GM20431 (cell line): ENCODE measurements at regions not wholly inside any gene's neighbourhood (a gene's known extent, or its start where the extent isn't known, plus 50 kb on each side); places are given as distances from the start of the nearest gene placed in this dataset.

Source experiments
- in situ Hi-C: fragments of 300-500 bp; cut with MseI, MboI; formaldehyde crosslinking; loops from one replicate; pipeline ENCODE4 v1.15.0; 2020; ENCODE audit warnings: low sequenced_read_pairs; ENCODE audit not compliant: unreplicated experiment

DNA sequence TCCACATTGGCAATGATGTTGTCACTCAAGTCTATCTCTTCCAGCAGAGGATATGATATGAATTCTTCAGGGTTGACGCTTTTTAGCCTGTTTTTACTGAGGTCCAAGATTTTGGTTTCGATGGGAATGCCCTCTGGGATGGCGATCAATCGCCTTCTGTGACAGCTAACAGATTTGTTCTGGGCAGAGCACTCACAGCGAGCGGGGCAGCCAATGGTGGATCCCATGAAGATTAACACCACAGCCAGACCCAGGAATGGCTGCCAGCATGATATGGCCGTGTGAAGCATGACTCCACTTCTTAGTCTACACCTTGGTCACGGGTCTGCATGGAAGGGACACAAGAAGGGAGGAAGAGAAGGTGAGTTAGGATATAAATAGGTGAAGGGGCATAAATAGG lies 377.1 kb upstream of the C9orf72 start:
- in situ Hi-C loops: no loop called here

DNA sequence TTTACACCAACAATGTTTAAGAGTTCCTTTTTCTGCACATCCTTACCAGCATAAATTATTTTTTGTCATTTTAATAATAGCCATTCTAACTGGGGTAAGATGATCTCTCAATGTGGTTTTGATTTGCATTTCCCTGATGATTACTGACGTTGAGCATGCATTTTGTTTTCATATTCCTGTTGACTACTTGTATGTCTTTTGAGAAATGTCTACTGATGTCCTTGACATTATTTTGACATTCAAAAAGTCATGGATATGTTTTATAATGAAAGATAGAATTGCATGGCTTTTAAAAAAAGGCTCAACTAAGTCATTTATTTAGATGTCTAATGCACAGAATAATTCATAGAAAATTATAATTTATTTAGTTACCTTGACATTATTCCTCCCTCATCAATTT lies 381.6 kb upstream of the C9orf72 start:
- in situ Hi-C loops: no loop called here

DNA sequence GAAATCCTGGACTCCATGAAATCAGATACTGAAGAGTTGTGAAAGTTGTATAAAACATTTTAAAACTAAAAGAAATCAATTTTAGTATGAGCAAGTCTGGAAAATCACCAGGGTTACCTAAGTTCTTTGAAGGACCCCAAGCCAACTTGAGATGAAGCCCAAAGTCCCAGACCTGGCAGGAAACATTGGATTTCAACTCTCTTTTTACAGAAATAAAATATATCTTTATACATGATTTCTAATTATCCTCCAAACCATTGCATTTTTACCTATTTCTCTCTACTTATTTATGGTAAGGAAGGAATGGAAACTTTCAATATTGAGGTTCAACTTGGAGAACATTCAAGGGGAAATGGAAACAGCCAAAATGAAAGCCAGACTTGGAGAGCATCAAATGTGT lies 390.6 kb upstream of the C9orf72 start:
- in situ Hi-C loops: no loop called here

GRCh38 chr9:27967210-27967609 lies 393.9 kb upstream of the C9orf72 start:
- in situ Hi-C loops: no loop called here

DNA sequence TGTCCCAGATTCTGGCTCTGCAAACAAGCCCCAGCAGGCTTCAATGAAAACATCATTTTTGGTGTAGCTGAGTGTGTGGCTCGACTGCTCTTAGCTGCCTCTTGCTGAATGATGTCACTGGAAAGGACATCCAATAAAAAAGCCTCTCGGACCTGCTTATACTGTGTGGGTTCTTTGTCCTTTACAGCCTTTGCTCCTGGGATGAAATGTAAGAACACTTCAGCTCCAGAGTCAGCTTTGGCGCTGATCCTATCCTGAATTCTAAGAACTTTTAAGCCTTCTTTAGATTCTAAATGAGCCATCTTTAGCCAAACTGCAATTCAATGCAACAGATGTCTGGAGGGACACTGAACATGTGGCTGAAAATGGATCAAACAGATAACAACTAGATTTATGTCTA lies 404.6 kb upstream of the C9orf72 start:
- in situ Hi-C loops: no loop called here

- in situ Hi-C loops: no loop called here
These were observed 412.4 kb upstream of the C9orf72 start for GRCh38 chr9:27985714-27986113.

DNA sequence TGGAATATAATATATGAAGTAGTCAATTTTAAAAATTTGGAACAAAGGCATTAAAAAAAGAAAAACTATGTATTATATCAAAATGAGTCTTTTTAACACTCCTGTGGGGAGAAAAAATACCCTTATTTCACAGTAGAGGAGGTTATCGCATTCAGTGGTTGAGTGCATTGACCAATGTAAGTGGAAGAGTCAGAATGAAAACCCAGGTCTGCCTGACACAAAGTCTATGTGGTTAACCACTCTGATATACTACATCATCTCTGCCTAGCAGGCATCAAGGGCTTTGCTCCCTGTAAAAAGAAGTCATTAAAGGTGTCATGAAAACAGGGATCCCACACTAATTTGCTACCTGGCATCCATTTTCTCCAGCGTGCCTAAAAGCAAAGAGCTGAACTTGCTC lies 417.2 kb upstream of the C9orf72 start:
- in situ Hi-C loops: no loop called here

DNA sequence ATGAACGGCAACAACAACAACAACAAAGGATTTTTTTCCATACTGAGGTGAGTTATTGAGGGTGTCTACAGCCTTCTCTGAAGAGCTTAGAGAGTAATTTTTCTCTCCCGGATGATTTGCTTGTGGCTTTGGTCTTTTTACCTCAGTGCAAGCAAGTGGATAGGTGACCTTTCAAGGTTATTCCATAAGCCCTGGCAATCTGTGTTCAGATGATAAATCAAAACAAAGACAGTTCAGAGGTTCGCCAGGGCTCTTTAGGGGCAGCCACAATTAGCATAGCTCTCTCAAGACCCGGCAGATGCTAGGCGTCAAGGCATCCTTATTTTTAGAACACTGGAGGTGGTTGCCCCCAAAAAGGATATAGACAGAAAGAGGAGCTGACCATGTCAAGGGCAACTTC lies 417.9 kb upstream of the C9orf72 start:
- in situ Hi-C loops: no loop called here

GRCh38 chr9:28001096-28001495 lies 427.8 kb upstream of the C9orf72 start:
- in situ Hi-C loops: no loop called here

GRCh38 chr9:28004900-28005299 lies 431.6 kb upstream of the C9orf72 start:
- in situ Hi-C loops: no loop called here

DNA sequence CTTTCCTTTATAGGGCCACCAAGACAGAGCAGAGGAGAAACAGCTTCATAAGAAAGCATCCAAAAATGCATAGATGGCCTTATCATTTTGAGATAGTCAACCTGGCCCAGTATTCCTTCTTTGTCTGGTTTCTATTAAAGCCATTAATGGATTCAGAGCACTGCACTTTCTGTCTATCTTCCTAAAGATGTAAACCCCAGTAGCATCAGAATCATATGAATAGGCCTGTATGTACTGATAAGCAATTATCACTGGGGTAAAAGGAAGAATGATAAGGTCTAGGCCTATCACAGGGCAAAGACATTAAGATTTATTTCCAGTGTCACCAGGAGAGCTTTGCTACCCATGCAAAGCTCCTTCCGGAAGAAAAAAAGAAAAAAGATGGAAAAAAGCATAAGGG lies 432.5 kb upstream of the C9orf72 start:
- in situ Hi-C loops: no loop called here

GRCh38 chr9:28007097-28007817 lies 434.0 kb upstream of the C9orf72 start:
- in situ Hi-C loops: no loop called here

DNA sequence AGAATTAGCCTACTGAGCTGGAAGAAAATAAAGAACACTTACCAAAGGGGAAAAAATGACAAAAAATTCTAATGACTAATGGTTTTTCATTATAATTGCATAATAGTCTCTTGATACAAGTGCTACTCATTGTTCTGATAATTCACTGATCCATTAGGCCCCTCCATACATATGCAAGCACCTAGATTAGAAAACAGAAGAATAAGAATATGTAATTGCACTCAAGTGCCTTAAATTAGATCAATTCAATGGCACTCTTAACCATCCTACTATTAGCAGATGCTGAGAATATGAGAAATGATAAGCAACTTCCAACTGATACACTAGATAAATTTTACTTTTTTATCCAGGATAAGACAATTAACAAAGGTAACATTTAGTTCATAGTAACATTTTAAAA lies 440.9 kb upstream of the C9orf72 start:
- in situ Hi-C loops: no loop called here

DNA sequence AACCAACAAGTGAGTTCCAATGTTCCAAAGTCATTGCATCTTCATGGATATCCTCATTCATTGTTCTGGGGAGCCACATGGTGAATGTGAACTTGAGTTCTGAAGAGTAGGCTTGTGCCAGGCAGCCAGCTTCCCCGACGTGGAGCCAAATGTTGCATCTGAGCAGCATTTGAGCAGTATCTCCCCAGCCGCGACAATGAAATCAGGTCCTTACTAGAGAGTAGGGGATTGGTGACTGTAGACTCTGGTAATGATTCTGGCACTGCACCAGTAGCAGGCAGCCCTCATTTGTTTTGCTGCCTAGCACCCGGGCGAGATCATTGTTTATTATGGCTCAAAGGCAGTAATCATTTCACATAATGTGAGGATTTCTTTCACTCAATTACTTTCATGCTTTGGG lies 451.4 kb upstream of the C9orf72 start:
- in situ Hi-C loops: no loop called here

DNA sequence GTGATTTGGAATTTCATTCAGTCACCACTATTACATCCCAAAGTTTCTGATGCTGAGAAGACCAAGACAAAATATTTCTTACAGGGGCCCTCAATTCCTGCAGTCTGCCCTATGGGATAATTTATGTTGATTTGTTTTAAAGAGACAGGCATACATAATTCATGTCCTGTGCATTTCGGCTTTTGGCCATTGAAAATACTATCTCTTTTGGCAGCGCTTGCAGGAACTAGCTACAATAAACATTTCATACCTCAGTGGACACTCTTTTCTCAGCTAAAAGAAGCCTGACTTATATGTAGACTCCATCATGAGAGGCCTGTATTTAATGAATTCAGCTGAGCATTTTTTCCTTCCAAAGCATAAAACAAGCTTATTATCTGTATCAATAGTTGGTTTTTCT lies 451.9 kb upstream of the C9orf72 start:
- in situ Hi-C loops: no loop called here

DNA sequence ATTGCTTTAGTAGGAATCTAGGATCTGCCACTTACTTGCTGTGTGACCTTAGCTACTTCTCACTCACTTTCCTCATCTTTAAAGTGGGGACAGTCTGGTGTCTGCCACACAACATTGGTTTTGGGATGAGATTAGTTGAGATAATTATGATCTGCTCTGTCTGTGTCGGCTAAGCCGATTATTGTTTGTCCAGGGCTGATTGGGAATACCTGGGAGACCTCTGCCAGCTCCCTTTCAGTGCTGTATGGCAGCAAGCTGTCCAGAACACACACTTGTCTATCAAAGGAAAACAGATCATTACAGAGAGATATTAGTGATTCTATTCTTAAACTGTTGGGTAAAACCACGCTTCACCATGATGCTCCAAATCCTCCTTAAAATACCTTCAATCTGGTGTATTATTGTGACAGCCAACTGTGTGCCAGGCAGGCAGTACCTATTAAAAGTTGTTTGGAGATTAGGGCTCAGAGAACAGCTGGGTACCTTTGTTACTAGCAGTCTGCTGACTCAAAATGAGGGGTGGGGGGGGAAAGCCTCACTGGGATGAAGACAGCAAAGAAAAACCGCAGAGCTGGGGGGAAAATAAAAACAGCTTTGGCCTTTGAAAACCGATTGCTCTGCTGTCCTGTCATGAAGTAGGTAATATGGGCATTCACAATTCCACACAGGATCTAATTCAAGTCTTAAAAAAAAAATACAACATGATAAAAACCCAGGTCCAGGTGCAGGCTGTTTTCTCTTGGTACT lies 458.4 kb upstream of the C9orf72 start:
- in situ Hi-C loops: no loop called here

DNA sequence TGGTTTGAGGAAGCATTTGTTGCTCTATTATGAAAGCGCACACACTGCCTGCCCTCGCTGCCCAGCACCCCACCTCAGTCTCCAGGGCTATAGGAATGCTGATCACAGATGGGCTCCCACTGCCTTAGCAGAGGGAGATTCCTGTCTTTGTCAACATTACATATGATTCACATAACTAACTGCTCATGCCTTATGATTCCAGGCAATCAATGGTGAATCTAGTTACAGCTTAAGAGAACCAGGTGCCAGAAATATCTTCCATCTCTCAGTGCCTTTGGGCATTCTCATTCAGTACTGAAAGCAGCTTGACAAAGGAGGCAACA lies 458.9 kb upstream of the C9orf72 start:
- in situ Hi-C loops: no loop called here

DNA sequence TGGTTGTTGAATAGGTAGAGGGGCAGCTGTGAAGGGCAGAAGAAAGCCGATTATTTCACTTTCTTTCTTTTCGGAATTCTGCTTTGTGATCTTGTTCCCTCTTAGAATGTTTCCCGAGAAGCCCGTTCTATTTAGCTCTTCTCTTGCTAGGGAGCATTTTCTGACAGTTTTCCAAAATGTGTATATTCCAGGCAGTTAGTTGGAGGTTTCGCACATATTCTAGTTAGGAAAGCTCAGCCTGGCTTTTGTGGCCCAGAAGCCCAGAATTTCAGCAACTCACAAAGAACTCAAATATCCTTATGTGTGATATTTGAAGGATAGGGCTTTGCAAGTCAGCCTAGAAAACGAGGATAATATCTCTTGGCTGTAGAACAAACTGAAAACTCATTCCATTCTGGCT lies 461.0 kb upstream of the C9orf72 start:
- in situ Hi-C loops: no loop called here

- in situ Hi-C loops: no loop called here
These were observed 464.7 kb upstream of the C9orf72 start for GRCh38 chr9:28037968-28038367.

DNA sequence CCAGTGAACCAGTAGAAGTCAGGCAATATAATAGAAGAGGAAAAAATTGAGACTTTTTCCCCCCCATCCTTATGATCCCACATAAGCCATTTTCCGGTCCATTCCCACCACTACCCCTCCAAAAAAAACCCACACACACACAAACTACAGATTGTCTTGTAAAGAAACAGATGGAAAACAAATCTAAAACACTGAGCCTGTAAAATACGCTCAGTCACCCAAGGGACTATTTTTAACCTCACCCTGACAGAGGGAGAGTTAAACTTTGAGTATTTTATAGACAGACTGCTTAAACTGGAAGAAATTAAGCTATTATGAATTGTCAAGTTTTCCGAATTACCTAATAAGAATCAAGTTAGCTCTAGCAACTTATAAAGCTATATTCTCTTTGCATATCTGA lies 471.8 kb upstream of the C9orf72 start:
- in situ Hi-C loops: no loop called here

DNA sequence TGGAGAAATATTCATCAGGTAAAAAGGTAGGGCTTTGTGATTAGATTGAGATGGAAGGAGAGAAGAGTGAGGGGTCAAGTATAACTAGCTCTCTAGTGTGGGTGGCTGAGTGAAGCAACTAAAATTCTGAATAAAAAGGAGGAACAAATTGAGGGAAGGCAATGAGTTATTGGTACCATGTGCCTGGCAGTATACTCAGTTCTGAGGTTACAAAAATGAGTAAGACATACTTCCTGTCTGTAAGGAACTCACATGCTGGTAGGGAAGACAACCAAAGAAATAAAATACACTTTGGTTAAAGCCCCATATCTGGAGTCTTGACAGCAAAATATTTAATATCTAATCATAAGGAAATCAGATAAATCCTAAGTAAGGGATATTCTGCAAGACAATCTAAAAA lies 476.8 kb upstream of the C9orf72 start:
- in situ Hi-C loops: loop anchor here (25.0 kb wide), 1 partner anchor 313 kb away; no protein-coding TSS in a partner anchor

DNA sequence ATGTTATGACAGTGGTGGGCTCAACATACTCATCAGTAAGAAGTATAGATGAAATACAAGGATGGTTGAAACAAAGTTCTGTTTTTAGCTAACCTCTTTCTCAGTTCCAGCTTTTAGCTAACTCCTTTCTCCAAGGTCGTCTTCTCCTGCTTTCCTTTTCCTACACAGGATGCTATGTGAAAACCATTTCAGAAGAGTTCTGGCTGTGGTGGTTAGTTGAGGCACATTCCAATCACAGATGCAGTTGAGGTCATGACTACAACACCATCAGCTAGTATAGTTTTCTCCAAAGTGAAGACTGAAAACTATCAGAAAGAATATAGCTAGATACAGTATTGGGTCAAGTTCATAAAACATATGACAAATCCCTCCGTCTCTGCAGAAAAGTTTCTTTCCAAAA lies 477.7 kb upstream of the C9orf72 start:
- in situ Hi-C loops: loop anchor here (25.0 kb wide), 1 partner anchor 314 kb away; no protein-coding TSS in a partner anchor
